NCI-H748 (cell line): ENCODE measurements at regions not wholly inside any gene's neighbourhood (a gene's known extent, or its start where the extent isn't known, plus 50 kb on each side); places are given as distances from the start of the nearest gene placed in this dataset.

Source experiments
- DNase-seq: peaks from one replicate; lab custom pipeline; 2025; ENCODE audit not compliant: unreplicated experiment; lab: John Stamatoyannopoulos, UW

DNA sequence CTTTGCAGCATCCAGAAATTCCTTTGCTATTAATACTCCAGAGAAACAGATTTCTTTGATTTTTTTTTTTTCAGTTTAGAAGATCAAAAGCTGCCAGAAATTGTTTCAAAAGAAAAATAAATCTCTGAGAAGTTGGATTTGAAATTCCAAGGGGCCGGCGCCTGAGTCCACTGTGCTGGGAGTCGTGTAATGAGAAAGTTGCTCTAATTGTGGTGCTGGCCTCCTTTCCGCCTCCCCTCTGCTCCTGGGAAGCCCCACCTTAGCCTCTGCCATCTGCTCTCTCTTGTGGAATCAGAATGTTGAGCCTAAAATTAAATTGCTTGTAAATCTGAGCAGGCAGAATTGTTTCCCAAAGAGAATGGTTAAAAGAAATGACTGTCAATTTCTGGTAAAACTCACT is 93.3 kb downstream of the EMX2 start:
- DNase-seq, result no peak

DNA sequence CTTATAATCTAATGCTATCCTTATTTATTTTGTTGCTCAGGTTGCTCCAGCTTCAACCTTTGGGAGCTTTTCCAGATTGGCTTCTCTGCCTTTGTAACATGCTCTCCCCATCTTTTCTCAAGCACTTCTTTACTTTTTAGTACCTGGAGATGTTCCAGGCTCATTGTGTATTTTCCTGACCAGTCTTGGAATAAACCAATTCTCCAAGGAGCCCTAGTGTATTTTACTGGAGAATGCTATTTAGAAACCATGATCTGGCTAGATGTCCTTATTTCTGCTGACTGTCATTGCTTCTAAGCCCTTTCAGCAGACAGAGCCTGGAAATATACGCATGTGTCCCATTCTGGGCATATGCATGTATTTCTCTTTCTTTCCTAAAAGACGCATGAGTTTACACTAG is 95.7 kb downstream of the EMX2 start:
- DNase-seq, result no peak

DNA sequence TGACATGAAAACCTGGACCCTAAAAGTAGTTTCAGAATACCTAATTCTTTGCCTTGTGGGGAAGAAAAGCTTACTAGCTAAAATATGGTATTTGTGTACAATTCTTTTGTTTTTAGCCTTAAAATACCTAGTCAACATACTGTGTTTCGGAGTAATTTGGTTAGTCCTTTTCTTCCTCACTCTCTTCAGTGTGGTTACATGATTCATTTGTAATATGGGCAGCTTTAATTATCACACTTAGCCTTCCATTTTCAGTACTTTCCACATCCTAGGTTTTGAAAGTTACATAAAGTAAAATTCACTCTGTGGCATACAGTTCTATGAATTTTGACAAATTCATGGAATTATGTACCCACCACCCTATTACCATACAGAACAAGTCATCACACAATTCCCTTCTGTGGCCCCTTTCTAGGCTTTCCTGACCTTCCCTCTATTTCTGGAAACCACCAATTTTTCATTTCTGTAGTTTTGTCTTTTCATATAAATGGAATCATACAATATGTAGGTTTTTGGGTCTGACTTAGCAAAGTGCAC is 96.2 kb downstream of the EMX2 start:
- DNase-seq, result no peak

DNA sequence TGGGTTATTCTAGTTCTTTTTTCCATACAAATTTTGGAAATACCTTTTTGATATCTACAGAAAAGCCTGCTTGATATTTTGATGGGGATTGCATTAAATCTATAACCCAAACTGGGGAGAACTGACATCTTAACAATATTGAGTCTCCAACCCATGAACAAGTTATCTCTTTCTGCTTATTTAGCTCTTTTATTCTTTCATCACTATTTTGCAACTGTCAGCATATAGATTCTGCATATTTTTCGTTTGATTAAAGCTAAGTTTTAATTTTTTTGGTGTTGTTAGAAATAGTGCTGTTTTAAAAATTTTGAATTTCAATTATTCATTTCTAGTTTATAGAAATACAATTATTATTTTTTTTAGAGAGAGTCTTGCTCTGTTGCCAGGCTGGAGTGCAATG is 97.9 kb downstream of the EMX2 start:
- no peak for DNase-seq

DNA sequence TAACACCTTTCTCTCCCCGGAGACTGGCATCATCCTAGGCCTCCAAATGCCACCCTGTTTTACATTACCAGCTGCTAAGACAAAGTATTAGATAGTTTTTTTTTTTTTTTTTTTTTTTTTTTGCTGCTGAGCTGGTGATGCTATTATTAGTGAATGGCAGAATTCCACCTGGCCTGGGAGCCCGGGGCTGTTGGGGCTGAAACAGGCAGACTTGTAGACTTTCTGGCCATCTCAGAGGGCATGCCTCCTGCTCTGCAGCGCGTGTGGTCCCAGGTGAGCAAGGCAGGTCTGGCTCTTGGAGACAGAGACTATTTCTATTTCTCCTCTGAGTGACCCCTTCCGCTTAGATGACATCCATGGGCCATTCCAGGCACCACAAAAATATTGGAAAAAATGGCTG is 104.2 kb downstream of the EMX2 start:
- DNase-seq, result no peak

DNA sequence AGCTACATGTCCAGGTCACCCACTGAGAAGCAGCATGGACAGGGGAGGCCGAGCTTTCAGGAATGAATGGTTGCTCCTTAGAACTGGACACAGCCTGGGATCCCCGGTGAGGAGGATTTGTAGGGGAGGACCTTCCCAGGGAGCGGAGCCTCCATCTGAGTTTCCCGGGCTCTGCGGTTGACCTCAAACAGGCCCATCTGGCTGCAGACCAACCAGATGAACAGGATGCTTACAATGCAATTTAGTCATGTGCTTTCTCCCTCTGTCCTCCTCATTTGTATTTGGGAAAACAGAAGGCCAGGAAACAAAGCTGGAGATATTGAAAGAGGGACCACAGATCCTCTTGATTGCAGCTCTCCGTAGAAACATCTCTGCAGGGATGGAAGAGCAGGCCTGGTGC is 104.8 kb downstream of the EMX2 start:
- no peak for DNase-seq

DNA sequence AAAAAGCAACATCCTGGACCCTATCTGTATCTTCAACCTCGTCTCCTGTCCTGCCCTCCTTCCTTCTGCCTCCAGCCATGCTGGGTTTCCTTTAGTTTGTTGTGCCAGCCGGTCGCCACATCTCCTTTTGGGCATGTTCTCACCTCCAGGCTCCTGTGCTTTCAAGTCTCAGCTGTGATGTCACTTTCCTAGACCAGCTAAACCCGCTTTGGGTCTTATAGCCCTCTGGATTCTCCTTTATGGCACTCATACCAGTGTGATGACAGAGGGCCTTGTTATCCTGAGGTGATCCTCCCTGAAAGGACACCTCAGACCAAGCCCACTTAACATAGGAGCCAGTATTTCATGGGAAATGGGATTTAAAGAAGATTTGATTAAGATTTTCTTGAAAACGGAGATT is 108.6 kb downstream of the EMX2 start:
- DNase-seq, result no peak

DNA sequence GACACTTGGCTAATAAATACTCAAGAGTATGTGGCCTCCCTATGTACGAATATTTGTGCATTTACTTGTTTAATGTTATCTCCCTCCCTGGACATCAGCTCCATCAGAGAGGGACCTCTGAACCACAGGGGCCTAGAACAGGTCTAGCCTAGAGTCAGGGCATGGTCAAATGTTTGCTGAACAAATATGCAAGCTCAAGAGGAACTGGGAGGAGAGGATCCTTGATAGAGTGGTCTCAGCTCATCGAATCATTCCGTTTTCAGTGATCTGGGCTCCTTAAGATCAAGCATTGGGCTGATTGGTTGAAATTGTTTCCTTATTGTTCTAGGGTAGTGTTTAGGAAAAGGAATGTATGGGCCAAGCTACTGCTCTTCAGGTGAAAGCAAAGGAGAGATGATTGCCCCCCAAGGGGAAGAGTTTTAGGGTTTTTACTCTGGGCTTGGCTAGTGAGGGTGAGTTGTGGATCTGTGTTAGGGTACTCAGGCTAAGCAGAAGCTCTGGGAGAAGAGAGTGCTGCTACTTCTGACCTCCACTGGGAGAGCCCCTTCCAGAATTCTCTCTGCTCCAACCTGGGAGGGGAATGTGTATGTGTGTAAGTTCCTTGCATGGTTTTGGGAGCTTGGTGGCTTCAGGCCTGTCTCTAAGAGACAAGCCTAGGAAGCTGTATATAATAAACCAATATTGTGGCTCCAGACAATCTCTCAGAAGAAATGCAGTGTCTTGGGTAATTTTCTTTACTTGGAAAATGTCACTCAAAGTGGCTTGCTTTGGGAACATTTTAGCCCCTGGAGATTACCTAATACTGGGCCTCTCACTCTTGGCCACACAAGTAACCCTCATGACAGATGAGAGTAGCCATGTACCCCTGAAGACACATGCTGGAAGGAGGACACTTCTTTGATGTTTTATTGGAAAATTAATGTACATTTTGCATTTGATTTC is 110.0 kb downstream of the EMX2 start:
- no peak for DNase-seq

DNA sequence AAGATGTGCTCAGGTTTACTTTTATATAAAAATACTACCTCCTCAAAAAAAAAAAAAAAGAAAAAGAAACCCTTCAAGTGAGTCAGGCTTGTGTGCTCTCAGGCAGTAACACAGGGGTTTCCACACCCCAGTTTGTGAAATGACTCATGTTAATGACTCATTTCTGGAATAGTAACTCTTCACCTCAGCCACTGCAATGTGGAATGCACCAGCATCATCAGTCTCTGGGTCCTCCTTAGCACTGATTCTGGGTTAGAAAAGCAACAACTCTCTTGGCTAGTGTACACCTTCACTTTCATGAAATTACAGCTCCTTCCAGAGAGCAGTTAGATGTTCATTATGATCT is 110.6 kb downstream of the EMX2 start:
- no peak for DNase-seq

DNA sequence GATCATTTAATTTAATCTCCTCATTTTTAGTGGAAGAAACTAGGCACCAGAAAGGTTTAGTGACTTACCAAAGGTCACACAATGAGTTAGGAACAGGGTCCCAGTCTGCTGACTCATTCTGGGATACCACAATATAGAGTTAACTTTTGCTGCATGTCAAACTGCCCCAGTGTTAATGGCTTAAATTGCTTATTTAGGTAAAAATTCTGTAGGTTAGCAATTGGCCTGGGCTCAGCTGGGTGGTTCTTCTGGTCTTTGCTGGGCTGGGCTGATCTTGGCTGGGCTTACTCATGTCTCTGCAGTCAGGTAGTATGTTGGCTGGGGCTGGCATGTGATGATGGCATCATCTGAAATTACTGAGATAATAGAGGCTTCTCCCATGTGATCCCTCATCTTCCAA is 111.6 kb downstream of the EMX2 start:
- DNase-seq, result no peak

DNA sequence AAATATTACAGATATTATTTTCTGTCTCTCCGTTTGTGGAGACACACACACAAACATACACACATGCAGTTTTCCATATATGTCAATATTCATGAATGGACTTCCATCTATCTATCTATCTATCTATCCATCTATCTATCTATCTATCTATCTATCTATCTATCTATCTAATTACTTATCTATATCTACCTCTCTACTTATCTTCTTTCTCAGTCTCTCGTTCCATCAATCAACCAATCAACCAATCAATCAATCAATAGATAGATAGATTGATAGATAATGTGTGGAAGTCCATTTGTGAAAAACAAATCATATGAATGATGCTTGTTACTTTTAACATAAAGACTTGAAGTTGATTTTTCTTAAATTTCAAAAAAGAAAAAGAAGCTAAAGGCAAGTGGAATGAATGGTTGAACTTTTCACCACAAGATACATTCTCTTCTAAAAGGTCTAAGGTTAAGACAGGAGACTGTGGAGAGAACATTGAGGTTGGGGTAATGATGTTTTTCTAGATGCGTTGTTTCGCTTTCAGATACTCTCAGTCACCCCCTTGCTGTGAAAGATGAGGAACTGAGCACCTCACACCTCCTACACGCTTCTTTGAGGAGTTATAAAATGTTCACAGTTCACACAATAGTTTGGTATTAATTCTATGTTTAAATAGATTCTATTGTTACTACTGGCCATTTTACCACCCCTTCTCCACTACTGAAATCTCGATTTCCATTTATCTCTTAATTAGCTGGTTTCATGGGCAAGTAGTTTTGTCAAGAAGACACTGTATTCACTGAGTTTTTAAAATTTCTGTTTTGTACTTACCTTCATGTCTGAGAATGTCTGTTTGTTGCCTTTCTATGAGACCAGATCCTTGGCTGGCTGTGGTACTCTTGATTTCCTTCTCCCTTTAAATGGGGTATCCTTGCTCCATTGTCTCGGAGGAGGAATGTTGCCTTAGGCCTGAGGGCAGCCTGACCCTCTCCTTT is 114.1 kb downstream of the EMX2 start:
- no peak for DNase-seq

DNA sequence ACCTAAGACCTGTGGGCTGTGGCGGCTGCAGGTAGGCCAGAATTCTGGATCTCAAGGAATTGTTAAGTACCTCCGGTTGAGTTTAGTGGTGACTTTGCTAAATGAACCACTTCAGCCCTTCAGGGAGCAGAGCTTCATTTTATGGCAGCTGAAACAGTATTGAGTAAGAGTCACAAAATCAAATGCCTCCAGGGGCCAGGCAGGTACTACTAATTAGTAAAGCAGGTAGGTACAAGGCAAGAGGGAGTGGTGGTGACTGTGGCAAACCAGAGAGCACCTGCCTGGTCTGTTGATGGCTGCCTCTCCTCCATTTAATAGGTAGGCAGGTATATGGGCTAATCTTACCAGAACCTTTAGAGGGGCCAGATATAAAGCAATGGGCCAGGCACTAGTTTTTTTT is 118.8 kb downstream of the EMX2 start:
- DNase-seq, result no peak

DNA sequence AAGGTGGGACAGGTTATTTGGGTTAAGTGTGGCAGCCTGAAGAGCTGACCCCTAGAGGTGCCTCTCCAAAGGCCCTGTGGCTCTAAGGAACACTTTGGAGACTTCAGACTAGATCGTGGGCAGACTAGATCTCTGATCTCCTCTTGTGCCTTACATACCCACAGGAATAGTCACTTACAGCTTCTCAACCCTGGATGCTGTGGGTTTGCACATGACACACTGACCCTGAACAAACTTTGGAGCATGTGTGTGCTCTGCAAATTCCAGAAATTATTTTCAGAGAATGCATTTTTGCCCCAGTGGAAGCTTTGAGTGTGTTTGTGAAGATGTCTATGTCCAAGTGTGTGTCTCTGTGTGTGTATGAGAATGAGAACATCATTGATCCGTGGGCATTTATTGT is 119.6 kb downstream of the EMX2 start:
- DNase-seq, result no peak

DNA sequence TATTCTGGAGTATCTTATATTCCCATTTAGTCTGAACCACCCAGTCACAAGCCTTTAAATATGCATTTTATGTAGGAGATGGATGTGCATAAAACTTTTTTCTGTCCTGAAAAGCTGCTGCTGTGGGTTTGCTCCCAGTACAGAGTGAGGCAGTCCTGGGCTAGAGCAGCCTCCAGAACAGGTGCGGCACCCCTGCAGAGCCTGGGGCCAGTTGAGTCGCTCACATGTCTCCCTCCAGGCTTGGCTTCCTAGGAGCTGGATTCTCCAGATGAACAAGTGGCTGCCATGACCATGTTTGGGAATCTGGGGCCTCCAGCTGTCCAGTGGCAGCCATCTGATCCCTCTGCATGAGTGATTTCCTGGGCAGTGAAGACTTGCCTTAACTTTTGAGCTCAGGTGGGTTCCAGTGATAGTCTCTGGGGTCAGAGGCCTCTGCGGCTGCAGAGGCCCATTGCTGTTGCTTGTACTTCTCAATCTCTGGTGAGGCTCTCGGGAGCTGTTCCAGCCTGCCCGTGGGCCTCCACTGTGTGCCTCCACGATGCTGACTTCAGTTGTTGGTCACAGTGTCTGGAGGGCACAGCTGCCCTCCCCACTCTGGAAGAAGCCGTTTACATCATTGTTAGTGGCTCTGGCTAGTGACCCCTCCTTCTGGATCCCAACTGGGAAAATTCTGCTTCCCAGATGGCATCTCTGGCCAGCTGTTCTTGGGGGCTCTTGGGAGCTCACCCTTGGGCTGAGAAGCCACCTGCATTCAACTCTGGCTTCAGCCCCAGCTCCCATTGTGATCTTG is 120.4 kb downstream of the EMX2 start:
- DNase-seq, result no peak

DNA sequence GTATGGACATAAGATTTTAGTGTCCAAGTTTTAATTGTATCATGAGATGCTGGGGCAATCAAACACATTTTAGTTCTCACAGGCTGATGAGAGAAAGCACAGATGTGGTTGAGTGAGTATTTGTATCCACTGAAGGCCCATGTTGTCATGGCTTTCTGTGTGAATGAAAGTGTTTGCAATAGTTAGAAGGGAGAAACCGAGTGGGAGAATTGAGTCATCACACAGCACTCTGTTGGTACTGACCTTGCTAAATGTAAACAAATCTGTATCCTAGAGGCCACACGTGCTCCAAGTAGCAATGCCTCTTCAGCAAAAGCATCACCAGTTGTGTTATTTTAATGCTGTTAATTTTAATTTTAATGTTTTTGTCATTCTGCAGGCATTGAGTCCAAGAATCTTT is 121.2 kb downstream of the EMX2 start:
- DNase-seq, result peak; percentile 60

DNA sequence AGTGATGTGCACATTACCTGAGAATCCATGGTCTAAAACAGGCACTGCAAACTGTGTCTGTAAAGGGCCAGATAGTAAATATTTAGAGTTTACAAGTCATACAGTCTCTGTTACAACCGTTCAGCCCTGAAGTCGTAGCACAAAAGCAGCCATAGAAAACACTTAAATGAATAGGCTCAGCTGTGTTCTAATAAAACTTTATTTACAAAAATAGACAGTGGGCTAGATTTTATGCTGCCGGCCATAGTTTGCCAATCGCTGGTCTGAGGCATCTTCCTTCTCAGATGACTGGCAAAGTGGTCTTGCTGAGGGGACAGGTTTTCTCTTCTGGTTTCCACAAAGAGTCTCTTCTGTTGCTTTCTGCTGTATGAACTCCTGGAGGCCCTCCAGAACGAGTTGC is 121.7 kb downstream of the EMX2 start:
- DNase-seq, result no peak

DNA sequence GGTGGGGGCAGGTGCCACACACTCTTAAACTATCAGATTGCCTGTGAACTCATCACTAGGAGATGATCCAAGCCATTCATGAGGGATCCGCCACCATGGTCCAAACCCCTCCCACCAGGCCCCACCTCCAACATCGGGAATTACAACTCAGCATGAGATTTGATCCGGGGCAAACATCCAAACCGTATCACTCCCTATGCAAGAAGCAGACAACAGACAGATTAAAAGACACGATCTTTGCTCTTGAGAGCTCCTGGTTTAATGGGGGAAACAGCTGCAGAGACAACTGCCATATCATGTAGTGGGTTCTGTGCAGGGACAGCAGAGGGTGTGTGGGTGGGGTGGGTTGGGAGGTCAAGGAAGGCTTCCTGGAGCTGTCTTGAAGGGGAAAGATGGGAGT is 123.6 kb downstream of the EMX2 start:
- DNase-seq, result peak; percentile 26

DNA sequence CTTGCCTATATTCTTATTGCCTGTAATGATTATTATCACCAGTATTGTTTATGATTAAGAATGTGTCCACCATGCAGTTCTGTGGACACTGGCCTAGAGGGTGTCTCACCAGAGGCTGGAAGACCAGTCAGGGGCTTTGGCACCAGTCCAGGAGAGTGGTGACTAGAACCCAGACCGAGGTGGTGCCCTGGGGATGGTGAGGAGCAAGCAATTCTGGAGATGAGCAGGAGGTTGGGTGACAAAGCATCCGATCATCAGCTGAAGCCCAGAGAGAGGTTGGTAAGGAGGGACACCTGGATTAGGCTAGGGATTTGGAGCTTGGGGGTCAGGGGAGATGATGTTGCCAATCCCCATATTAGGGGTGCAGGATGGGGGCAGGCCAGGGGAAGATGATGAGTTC is 124.4 kb downstream of the EMX2 start:
- DNase-seq, result no peak

DNA sequence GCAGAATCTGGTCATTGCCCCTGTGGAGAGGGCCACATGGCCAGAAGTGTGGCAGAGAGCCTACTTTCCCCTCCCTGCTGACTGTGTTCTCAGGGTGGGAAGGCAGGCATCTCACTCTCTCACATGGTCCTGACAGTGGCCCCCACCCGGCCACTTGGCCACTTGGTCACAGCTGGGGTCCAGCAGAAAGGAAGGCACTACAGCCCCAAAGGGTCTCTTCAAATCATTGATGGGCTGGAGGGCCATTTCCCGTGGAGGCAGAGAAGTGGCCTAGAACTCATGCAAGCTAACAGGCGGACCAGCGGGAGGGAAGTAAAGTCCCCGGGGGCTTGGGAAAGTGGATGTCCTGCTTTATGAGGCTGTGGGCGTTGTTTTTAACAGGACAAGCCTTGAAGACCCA is 125.3 kb downstream of the EMX2 start:
- DNase-seq, result no peak

DNA sequence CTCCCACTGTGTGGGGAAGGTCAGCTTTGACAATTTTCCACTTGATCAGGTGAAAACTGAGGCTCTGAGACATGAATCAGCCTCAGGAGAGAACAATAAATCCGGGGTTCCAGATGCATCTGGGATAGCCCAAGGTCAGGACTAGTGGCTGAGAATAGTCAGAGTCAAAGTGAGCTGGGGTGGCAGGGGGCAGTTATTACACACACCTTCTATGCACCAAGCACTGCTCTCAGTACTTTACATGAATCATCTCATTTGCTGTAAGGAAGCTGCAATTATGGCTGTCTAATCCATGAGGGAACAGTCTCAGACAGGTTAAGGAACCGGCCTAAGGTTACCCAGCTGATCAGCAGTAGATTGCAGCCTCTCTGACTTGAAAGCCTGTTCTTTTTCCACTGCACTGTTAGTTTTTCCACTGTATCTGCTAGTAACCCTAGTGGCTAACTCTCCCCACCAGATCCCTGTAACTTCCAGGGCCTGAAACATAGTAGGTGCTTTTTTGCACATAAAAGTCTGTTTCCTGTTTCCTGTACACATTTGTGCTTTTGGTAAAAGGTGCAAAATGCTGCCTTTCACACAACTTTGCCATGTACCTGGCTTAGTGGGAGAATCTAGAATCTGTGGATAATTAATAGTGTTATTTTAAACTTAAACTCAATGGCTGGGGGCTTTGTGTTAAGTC is 125.9 kb downstream of the EMX2 start:
- no peak for DNase-seq
